Progenitor cell of endocrine pancreas (in vitro differentiated cells): ENCODE measurements at regions not wholly inside any gene's neighbourhood (a gene's known extent, or its start where the extent isn't known, plus 50 kb on each side); places are given as distances from the start of the nearest gene placed in this dataset.

Experiments
- DNase-seq: peaks from one replicate; pipeline ENCODE4 v3.0.0; 2021; ENCODE audit warnings: low spot score; ENCODE audit not compliant: unreplicated experiment
- H3K27ac Mint-ChIP-seq: 2 replicates; pipeline ENCODE4 v1.8.0; 2021; ENCODE audit warnings: mild to moderate bottlenecking, moderate library complexity, mixed read lengths
- H3K27me3 Mint-ChIP-seq: 2 replicates; pipeline ENCODE4 v1.8.0; 2021; ENCODE audit warnings: mixed read lengths
- H3K36me3 Mint-ChIP-seq: 2 replicates; pipeline ENCODE4 v1.8.0; 2022; ENCODE audit warnings: mixed read lengths; ENCODE audit not compliant: insufficient read depth
- H3K4me1 Mint-ChIP-seq: 2 replicates; pipeline ENCODE4 v1.8.0; 2021; ENCODE audit warnings: low read depth, mixed read lengths
- H3K4me3 Mint-ChIP-seq: 2 replicates; pipeline ENCODE4 v1.8.0; 2021; ENCODE audit warnings: low read depth, mild to moderate bottlenecking, moderate library complexity, mixed read lengths
- H3K9me3 Mint-ChIP-seq: 2 replicates; pipeline ENCODE4 v1.8.0; 2021; ENCODE audit warnings: low read depth, mixed read lengths
- CTCF ChIP-seq: fragments of 200-600 bp; sonication (generic); IDR thresholded peaks from one replicate; pipeline ENCODE4 v1.5.0; 2021; ENCODE audit warnings: antibody characterized with exemption, mild to moderate bottlenecking; ENCODE audit not compliant: unreplicated experiment

GRCh38 chr10:59580026-59580863, 129.4 kb downstream of the SLC16A9 start:
- Mint-ChIP-seq H3K27ac (no peak overlapping the region), H3K36me3 (no peaks in the 10 kb centered on the region), H3K9me3 (no peaks in the 10 kb centered on the region), H3K4me1 (no peaks in the 10 kb centered on the region), H3K4me3 (no peak overlapping the region), H3K27me3 (no peaks in the 10 kb centered on the region)
- DNase-seq, result no peak
- TF ChIP-seq CTCF, result peak; percentile 68

GRCh38 chr10:59578741-59579140, 130.9 kb downstream of the SLC16A9 start:
- Mint-ChIP-seq H3K4me3 (no peak overlapping the region), H3K9me3 (no peaks in the 10 kb centered on the region), H3K27me3 (no peaks in the 10 kb centered on the region)

GRCh38 chr10:59577984-59578383, 131.7 kb downstream of the SLC16A9 start:
- H3K27ac Mint-ChIP-seq, result no peak overlapping the region
- no peak overlapping the region for H3K4me3 Mint-ChIP-seq
- no peak for TF ChIP-seq CTCF
- no peak for DNase-seq
- H3K27me3 Mint-ChIP-seq, result no peaks in the 10 kb centered on the region
- H3K4me1 Mint-ChIP-seq, result no peaks in the 10 kb centered on the region
- no peaks in the 10 kb centered on the region for H3K9me3 Mint-ChIP-seq
- H3K36me3 Mint-ChIP-seq, result no peaks in the 10 kb centered on the region

More at GRCh38 chr10:59578741-59579140, 130.9 kb downstream of the SLC16A9 start:
- TF ChIP-seq CTCF, result no peak
- Mint-ChIP-seq H3K36me3 (no peaks in the 10 kb centered on the region), H3K27ac (no peak overlapping the region), H3K4me1 (no peaks in the 10 kb centered on the region)
- no peak for DNase-seq

- no peak for DNase-seq
- Mint-ChIP-seq H3K36me3 (no peaks in the 10 kb centered on the region), H3K27ac (no peak overlapping the region), H3K4me3 (no peak overlapping the region), H3K27me3 (peaks cover 3% of the 10 kb centered on the region), H3K9me3 (no peaks in the 10 kb centered on the region), H3K4me1 (no peaks in the 10 kb centered on the region)
- TF ChIP-seq CTCF, result no peak
Observed at GRCh38 chr10:59575269-59575668, 134.4 kb downstream of the SLC16A9 start.

- Mint-ChIP-seq H3K9me3 (peaks cover 3% of the 10 kb centered on the region), H3K4me1 (peaks cover 22% of the 10 kb centered on the region), H3K27me3 (peaks cover 5% of the 10 kb centered on the region), H3K36me3 (no peaks in the 10 kb centered on the region), H3K4me3 (no peak overlapping the region), H3K27ac (no peak overlapping the region)
- no peak for TF ChIP-seq CTCF
- no peak for DNase-seq
Observed at GRCh38 chr10:59563531-59563930, 146.1 kb downstream of the SLC16A9 start.
